AG10803 (cell line): ENCODE measurements at regions not wholly inside any gene's neighbourhood (a gene's known extent, or its start where the extent isn't known, plus 50 kb on each side); places are given as distances from the start of the nearest gene placed in this dataset.

Source experiments
- DNase-seq: peaks from one replicate; pipeline ENCODE4 v3.0.0; 2010; ENCODE audit warnings: low read depth
- H3K4me3 ChIP-seq: 2 replicates; pipeline ENCODE4 v1.5.1; 2011; ENCODE audit warnings: mild to moderate bottlenecking, low read length, control low read depth
- CTCF ChIP-seq: conservative IDR thresholded peaks from 2 replicates; pipeline ENCODE4 v1.5.1; 2011; ENCODE audit warnings: mild to moderate bottlenecking, low read length, control low read depth, inconsistent platforms

GRCh38 chr12:90120627-90121026 lies 412.0 kb upstream of the ATP2B1 start:
- no peak overlapping the region for H3K4me3 ChIP-seq
- DNase-seq = no peak
- TF ChIP-seq CTCF = no peak

DNA sequence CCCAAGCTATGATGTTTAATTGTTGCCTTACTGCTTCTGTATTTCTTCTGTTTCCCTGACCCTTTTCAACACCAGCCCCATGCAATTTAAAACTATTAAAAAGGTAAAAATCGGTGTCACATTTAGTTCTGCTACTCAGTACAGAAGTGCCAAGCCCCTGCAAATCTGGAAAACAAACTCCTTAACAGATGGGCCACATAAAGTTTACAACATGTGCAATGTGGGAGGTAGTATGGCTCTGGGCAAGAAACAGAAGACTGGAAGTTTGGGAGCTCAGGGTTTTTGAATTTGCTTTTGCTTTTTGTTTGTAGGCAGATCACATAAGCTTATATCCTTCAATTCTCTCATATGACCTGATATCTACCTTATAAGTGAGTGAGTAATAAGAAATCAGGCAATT lies 404.0 kb upstream of the ATP2B1 start:
- TF ChIP-seq CTCF = no peak
- no peak for DNase-seq
- H3K4me3 ChIP-seq = no peak overlapping the region

DNA sequence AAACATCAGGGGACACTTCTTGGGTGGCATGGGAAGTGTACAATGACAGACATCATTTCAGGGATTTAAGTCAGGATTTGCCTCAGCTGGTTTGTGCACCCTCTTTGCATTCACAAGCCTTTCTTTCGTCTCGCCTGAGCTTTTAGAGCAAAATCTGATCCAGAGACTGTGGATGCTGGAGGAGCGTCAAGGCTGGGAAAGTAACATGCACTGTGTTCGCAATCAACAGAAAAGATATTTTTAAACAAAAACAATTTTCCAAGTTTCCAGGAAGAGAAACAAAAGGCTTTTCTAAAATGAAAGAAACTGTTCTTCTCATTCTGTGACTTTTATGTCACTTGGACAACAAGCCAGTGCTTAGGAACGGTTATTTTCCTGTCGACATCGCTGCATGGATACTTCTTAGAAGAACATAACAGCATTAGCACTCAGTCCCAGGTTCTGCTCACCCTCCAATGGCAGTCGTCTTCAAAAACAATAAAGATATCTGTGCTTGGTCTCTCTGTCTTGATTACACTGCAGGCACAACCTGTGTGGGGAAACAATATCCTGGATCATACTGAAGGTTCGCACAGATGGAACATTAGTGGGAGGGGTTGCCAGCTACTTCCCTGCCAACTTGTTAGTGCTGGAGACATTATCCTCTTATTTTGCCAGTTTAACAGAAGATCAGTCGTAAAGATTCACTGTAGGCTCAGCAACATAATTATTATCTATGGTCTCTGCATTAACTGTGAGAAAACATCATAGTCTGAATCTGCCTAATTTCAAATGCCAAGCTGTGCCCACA lies 403.3 kb upstream of the ATP2B1 start:
- no peak for TF ChIP-seq CTCF
- DNase-seq = no peak
- H3K4me3 ChIP-seq = no peak overlapping the region

GRCh38 chr12:90106568-90106967 lies 397.9 kb upstream of the ATP2B1 start:
- no peak for TF ChIP-seq CTCF
- DNase-seq = no peak
- H3K4me3 ChIP-seq = no peak overlapping the region

GRCh38 chr12:90102957-90103652 lies 394.5 kb upstream of the ATP2B1 start:
- peak; percentile 47 for DNase-seq
- no peak overlapping the region for H3K4me3 ChIP-seq
- peak; percentile 66 for TF ChIP-seq CTCF

- H3K4me3 ChIP-seq = no peak overlapping the region
- TF ChIP-seq CTCF = no peak
- no peak for DNase-seq
These were observed 391.9 kb upstream of the ATP2B1 start for GRCh38 chr12:90100579-90100978.

- TF ChIP-seq CTCF = no peak
- no peak for DNase-seq
These were observed 390.6 kb upstream of the ATP2B1 start for GRCh38 chr12:90099288-90099687.

More at GRCh38 chr12:90099288-90099687, 390.6 kb upstream of the ATP2B1 start:
- no peak overlapping the region for H3K4me3 ChIP-seq
